K562 (cell line): ENCODE measurements at regions not wholly inside any gene's neighbourhood (a gene's known extent, or its start where the extent isn't known, plus 50 kb on each side); places are given as distances from the start of the nearest gene placed in this dataset.

Experiments
- ATAC-seq: fragments of 200-7000 bp; cut with Tn5 transposase; 3 replicates; pipeline ENCODE4 v1.9.1; 2020; ENCODE audit warnings: moderate library complexity
- BruUV-seq: library from RNA; stranded (reverse); fragments of 400-500 nt; replicated peaks from 2 replicates; lab custom pipeline; 2021; lab: Mats Ljungman, UMichigan
- CTCF ChIA-PET: fragments of 300-600 bp; formaldehyde crosslinking; extraction: SDS; loops from one replicate; lab custom pipeline; 2021; ENCODE audit warnings: low intra/inter-chr PET ratio; lab: Yijun Ruan, JAX
- POLR2A ChIA-PET: fragments of 300-600, 350-650 bp; sonication (Branson Sonifier 250); formaldehyde crosslinking; extraction: SDS; loops from one replicate; lab custom pipeline; 2021; ENCODE audit warnings: antibody characterized with exemption, inconsistent platforms; lab: Yijun Ruan, JAX
- DNase-seq, 4 experiments: peaks; one replicate each; pipeline versions ENCODE4 v3.0.0 to v3.0.0-alpha.2; 2011 to 2018; ENCODE audit warnings: low spot score in 3 of 4, mixed read lengths in 3 of 4; ENCODE audit errors: extremely low read depth in 1 of 4
- FAIRE-seq: peaks from 2 replicates; lab custom pipeline; 2011; peaks lifted over from hg19 to GRCh38; lab: Jason Lieb, UNC
- H2AFZ ChIP-seq: 2 replicates; pipeline ENCODE4 v1.6.0; 2011; ENCODE audit warnings: low read depth, low read length, control low read depth, inconsistent platforms
- H3K27ac ChIP-seq: fragments of 200-600 bp; 3 replicates; pipeline ENCODE4 v1.8.0; 2011; ENCODE audit warnings: low read depth, mild to moderate bottlenecking, control low read depth, inconsistent platforms, low read length, moderate library complexity, mixed read lengths; ENCODE audit errors: extremely low read depth
- H3K27me3 ChIP-seq, 2 experiments: fragments of 300-600 bp in 1 of 2; 2 replicates in 1 of 2; 3 replicates in 1 of 2; pipeline versions ENCODE4 v1.6.0 to v1.8.0; 2011; ENCODE audit warnings: inconsistent platforms in 2 of 2, low read length in 2 of 2, mild to moderate bottlenecking in 1 of 2, mixed read lengths in 1 of 2, moderate library complexity in 1 of 2; ENCODE audit not compliant: control insufficient read depth in 2 of 2, insufficient read depth in 2 of 2
- H3K36me3 ChIP-seq: fragments of 300-600 bp; 3 replicates; pipeline ENCODE4 v1.8.0; 2011; ENCODE audit warnings: mild to moderate bottlenecking, low read length, inconsistent platforms; ENCODE audit not compliant: control insufficient read depth, insufficient read depth
- H3K4me1 ChIP-seq, 2 experiments: fragments of 200-600 bp in 1 of 2; replicated peaks in 1 of 2; 2 replicates in 1 of 2; 3 replicates in 1 of 2; pipeline versions ENCODE4 v1.5.1 to v1.8.0; 2011; ENCODE audit warnings: inconsistent platforms in 2 of 2, low read length in 2 of 2, mild to moderate bottlenecking in 1 of 2, mixed read lengths in 1 of 2, moderate library complexity in 1 of 2; ENCODE audit not compliant: control insufficient read depth in 2 of 2, insufficient read depth in 2 of 2
- H3K4me2 ChIP-seq: 2 replicates; pipeline ENCODE4 v1.6.1; 2011; ENCODE audit warnings: low read length, control low read depth, inconsistent platforms, mixed read lengths; ENCODE audit not compliant: insufficient read depth
- H3K4me3 ChIP-seq: fragments of 200-600 bp; sonication (generic), shearing (Covaris generic); 2 replicates; pipeline ENCODE4 v1.5.1; 2016; ENCODE audit warnings: control low read depth, inconsistent platforms
- H3K79me2 ChIP-seq: fragments of 200-600 bp; 3 replicates; pipeline ENCODE4 v1.8.0; 2011; ENCODE audit warnings: low read length, inconsistent platforms; ENCODE audit not compliant: control insufficient read depth, insufficient read depth
- H3K9ac ChIP-seq, 2 experiments: 2 replicates each; pipeline versions ENCODE4 v1.6.0 to v1.6.1; 2011; ENCODE audit warnings: low read depth in 2 of 2, low read length in 2 of 2, control low read depth in 1 of 2, inconsistent platforms in 1 of 2, mild to moderate bottlenecking in 1 of 2, mixed read lengths in 1 of 2; ENCODE audit not compliant: insufficient read depth in 1 of 2
- H3K9me1 ChIP-seq: one replicate; pipeline ENCODE4 v1.6.0; 2011; ENCODE audit warnings: inconsistent platforms, mild to moderate bottlenecking, low read length, moderate library complexity; ENCODE audit not compliant: control insufficient read depth, insufficient read depth
- H3K9me3 ChIP-seq: replicated peaks from 2 replicates; pipeline ENCODE4 v1.5.1; 2011; ENCODE audit warnings: low read depth, low read length, inconsistent platforms; ENCODE audit not compliant: control insufficient read depth, insufficient read depth
- H4K20me1 ChIP-seq: replicated peaks from 2 replicates; pipeline ENCODE4 v1.6.1; 2011; ENCODE audit warnings: low read length, inconsistent platforms, mixed read lengths; ENCODE audit not compliant: control insufficient read depth, insufficient read depth
- GATAD2A ChIP-seq: fragments of 450-650 bp; IDR thresholded peaks from 2 replicates; pipeline ENCODE4 v1.6.1; 2017
- HMGN3 ChIP-seq: IDR thresholded peaks from 2 replicates; pipeline ENCODE4 v1.6.1; 2011; ENCODE audit warnings: borderline replicate concordance, low read depth, mild to moderate bottlenecking, mixed read lengths, low read length; ENCODE audit not compliant: insufficient read length; ENCODE audit errors: extremely low read depth
- NFIC ChIP-seq: fragments of 450-650 bp; IDR thresholded peaks from 2 replicates; pipeline ENCODE4 v1.6.1; 2017; ENCODE audit warnings: mild to moderate bottlenecking, inconsistent platforms
- NFYB ChIP-seq: IDR thresholded peaks from 2 replicates; pipeline ENCODE4 v1.6.1; 2011; ENCODE audit warnings: mild to moderate bottlenecking, moderate library complexity; ENCODE audit not compliant: insufficient read length; ENCODE audit errors: extremely low read depth
- RHOXF2B ChIP-seq: fragments of 250-450 bp; sonication (Bioruptor Pico); conservative IDR thresholded peaks from 2 replicates; pipeline ENCODE4 v1.5.1; 2021
- SIN3B ChIP-seq: fragments of 450-650 bp; IDR thresholded peaks from 2 replicates; pipeline ENCODE4 v1.6.1; 2017; ENCODE audit warnings: low read depth, mild to moderate bottlenecking, moderate library complexity
- SIX5 ChIP-seq, 2 experiments: IDR thresholded peaks; 2 replicates each; pipeline ENCODE4 v1.6.1; 2011; ENCODE audit warnings: low read length in 2 of 2, borderline replicate concordance in 1 of 2, low read depth in 1 of 2, mild to moderate bottlenecking in 1 of 2, moderate library complexity in 1 of 2; ENCODE audit not compliant: insufficient read depth in 1 of 2
- TRIM28 ChIP-seq: fragments of 450-650 bp; IDR thresholded peaks from 2 replicates; pipeline ENCODE4 v1.6.1; 2017
- ZNF707 ChIP-seq: fragments of 250-450 bp; sonication (Bioruptor Pico); conservative IDR thresholded peaks from 2 replicates; pipeline ENCODE4 v1.8.0; 2022; ENCODE audit warnings: inconsistent platforms, mild to moderate bottlenecking, moderate library complexity
- ZNF79 ChIP-seq: fragments of 250-450 bp; sonication (Bioruptor Pico); IDR thresholded peaks from 2 replicates; pipeline ENCODE4 v1.4.0; 2020; ENCODE audit warnings: low read depth, mild to moderate bottlenecking, moderate library complexity
- WGBS: fragments of 100-300 bp; shearing (Covaris generic); methylation state at CpG from one replicate; pipeline ENCODE4 v1.1.6; 2016; ENCODE audit warnings: low coverage, mixed read lengths; ENCODE audit not compliant: insufficient coverage; ENCODE audit errors: missing lambda C conversion rate; 5-methylcytosine and 5-hydroxymethylcytosine counted together
- in situ Hi-C: fragments of 300-500 bp; cut with MboI; formaldehyde crosslinking; loops from 4 replicates; pipeline ENCODE4 v1.15.0; 2018; ENCODE audit warnings: inconsistent platforms, mixed read lengths
- intact Hi-C: fragments of 100-400 bp; cut with micrococcal nuclease; formaldehyde crosslinking; loops from 2 replicates; pipeline ENCODE4 v1.14.2; 2022
- TF ChIP-seq, protein P1 (sequence below): sonication (generic); formaldehyde crosslinking; IDR thresholded peaks from 2 replicates; pipeline ENCODE4 v1.8.0; 2022; ENCODE audit warnings: missing genetic modification reagents, mild to moderate bottlenecking, borderline replicate concordance

DNA sequence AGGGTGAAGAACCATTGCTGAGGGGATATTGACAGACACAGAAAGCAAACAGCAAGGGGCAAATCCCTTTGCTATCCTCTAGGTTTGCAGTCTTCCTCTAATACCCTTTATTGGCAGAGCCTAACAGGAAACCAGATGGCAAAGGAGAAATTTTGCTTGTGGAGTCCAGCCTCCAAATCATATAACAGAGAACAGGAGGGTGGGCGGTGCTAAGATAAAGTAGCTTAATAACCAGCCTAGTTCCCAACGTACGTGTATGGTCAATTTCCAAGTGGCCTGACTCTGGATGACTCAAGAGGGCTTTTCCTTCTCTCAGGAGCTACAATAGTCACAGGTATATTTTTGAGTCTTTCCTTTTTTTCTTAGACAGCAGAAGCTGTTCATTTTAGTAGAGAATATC is 404.5 kb downstream of the PDCD6IP start:
- H3K9me1 ChIP-seq, result no peaks in the 10 kb centered on the region
- no peak overlapping the region for H3K27ac ChIP-seq
- no peaks in the 10 kb centered on the region for H3K27me3 ChIP-seq
- no TSS peak for BruUV-seq
- in situ Hi-C loops, result no loop called here
- ATAC-seq (no peak), FAIRE-seq (no peak), DNase-seq (no peak)
- H3K9ac ChIP-seq, result no peak overlapping the region
- ChIA-PET CTCF (no interaction called here), POLR2A (interaction anchor here (1.4 kb wide), 1 partner anchor 9 kb away, joined by 5 read pairs; no protein-coding TSS in a partner anchor)
- H3K36me3 ChIP-seq, result no peaks in the 10 kb centered on the region
- no peak for TF ChIP-seq ZNF79 (CRISPR knock-in tag)
- TF ChIP-seq, protein P1, sequence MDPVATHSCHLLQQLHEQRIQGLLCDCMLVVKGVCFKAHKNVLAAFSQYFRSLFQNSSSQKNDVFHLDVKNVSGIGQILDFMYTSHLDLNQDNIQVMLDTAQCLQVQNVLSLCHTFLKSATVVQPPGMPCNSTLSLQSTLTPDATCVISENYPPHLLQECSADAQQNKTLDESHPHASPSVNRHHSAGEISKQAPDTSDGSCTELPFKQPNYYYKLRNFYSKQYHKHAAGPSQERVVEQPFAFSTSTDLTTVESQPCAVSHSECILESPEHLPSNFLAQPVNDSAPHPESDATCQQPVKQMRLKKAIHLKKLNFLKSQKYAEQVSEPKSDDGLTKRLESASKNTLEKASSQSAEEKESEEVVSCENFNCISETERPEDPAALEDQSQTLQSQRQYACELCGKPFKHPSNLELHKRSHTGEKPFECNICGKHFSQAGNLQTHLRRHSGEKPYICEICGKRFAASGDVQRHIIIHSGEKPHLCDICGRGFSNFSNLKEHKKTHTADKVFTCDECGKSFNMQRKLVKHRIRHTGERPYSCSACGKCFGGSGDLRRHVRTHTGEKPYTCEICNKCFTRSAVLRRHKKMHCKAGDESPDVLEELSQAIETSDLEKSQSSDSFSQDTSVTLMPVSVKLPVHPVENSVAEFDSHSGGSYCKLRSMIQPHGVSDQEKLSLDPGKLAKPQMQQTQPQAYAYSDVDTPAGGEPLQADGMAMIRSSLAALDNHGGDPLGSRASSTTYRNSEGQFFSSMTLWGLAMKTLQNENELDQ (CRISPR knock-in tag), result no peak
- no peak for TF ChIP-seq SIN3B
- TF ChIP-seq ZNF707 (CRISPR knock-in tag), result no peak
- TF ChIP-seq TRIM28, result no peak
- no peak for TF ChIP-seq HMGN3
- TF ChIP-seq GATAD2A, result no peak
- TF ChIP-seq NFIC, result no peak
- TF ChIP-seq NFYB, result no peak
- no peak for TF ChIP-seq RHOXF2B (CRISPR knock-in tag)
- no peak for TF ChIP-seq SIX5 (IDR thresholded peaks at IDR 0.05; ENCODE audit: borderline replicate concordance in 1 of 2, insufficient read depth in 1 of 2, low read depth in 1 of 2, low read length in 2 of 2)
- no peaks in the 10 kb centered on the region for H3K4me1 ChIP-seq
- H3K4me3 ChIP-seq, result no peak overlapping the region
- no peak overlapping the region for H3K4me2 ChIP-seq
- H4K20me1 ChIP-seq, result no peaks in the 10 kb centered on the region
- 3% methylated on average over 3 of the region's 3 CpGs for WGBS
- intact Hi-C loops, result no loop called here
- H2AFZ ChIP-seq, result no peak overlapping the region
- no peaks in the 10 kb centered on the region for H3K79me2 ChIP-seq
- no peaks in the 10 kb centered on the region for H3K9me3 ChIP-seq
